DMS53 treated with DMSO at 0.1 percent for 48 hours (cell line): ENCODE measurements at regions not wholly inside any gene's neighbourhood (a gene's known extent, or its start where the extent isn't known, plus 50 kb on each side); places are given as distances from the start of the nearest gene placed in this dataset.
A peak's percentile ranks its signal among the peaks of the same experiment; 100 is the strongest.
"Not testable (repeated sequence)": the region's sequence is repeated elsewhere in the genome, so short reads cannot be mapped to it uniquely, and the experiment has no call there.

ENCODE experiments used
- DNase-seq: peaks from one replicate; lab custom pipeline; 2025; ENCODE audit not compliant: unreplicated experiment; lab: John Stamatoyannopoulos, UW

- DNase-seq, result no peak
These were observed 112.4 kb upstream of the RREB1 start for GRCh38 chr6:6995328-6995727.

GRCh38 chr6:6996124-6996523, 111.6 kb upstream of the RREB1 start:
- DNase-seq, result no peak

DNA sequence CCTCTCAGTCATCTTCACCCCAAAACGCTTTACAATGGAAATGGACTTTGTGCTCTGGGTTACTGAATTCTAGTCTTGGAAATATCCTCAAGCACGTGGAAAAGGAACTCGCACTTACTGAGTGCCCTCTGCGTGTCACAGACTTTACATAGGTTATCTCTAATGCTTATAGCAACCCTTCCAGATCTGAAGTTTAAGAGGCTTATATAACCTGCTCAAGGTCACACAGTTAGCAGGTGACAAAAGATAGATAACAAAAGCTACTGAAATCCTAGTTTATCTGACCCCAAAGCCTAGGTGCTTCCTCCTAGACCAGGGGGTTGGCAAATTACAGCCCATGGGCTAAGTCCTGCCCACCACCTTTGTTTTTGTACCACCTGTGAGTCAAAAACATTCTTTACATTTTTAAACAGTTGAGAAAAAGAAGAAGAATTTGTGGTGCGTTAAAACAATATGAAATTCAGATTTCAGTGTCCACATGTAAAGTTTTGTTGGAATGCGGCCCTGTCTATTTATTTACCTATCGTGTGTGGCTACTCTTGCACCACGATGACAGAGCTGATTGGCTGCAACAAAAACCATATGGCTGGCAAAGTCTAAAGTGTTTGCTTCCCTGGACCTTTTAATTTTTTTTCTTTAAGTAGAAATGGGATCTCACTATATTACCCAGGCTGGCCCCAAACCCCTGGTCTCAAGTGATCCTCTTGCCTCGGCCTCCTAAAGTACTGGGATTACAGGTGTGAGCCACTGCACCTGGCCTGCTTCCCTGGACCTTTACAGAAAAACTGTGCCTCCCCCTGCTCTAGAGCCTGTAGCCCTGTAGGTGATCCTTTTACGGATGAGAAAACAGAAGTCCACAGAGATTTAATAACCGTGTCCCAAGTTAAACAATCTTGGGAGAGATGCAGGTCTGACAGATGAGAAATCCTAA, 110.2 kb upstream of the RREB1 start:
- no peak for DNase-seq

GRCh38 chr6:6998194-6998569, 109.6 kb upstream of the RREB1 start:
- peak; percentile 14 for DNase-seq

DNA sequence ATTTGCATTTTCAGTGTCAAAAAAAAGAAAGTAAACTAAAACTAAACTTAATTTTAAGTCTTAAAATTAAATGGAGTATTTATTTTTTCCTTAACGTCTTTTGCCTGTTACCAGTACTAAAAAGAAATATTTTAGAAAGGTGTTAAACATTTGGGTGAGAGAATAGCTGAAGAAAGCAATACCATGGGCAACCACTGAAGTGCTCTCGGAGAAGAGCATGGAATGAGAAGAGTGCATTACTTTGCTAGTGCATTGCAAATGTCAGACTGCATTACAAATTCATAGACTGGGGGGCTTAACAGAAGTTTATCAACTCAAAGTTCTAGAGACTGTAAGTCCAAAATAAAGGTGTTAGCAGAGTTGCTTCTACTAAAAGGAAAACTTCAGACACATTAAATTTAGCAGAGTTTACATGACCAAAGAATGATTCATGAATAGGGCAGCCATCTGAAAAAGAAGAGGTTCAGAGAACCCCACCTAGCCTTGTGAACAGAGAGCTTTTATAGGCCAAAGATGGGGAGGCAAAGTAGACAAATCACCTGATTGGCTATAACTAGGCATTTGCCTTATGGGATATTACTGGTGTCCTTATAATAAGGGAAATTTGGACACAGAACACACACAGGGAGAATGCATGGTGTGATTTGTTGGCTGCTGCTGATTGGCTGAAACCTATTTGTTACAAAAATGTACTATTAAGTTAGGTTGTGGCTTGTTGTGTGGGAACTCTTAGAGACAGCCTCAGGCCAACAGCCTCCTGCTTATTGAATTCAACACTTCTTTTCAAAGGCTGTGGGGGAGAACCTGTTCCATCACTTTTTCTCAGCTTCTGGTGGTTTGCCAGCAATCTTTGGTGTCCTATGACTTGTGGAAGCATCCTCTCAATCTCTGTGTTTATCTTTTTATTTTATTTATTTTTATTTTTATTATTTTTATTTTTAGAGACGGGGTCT, 106.7 kb upstream of the RREB1 start:
- DNase-seq, result no peak

- DNase-seq, result no peak
These were observed 104.7 kb upstream of the RREB1 start for GRCh38 chr6:7003041-7003440.

GRCh38 chr6:7004581-7005297, 103.0 kb upstream of the RREB1 start:
- no peak for DNase-seq

- DNase-seq, result no peak
These were observed 101.1 kb upstream of the RREB1 start for GRCh38 chr6:7006515-7007191.

DNA sequence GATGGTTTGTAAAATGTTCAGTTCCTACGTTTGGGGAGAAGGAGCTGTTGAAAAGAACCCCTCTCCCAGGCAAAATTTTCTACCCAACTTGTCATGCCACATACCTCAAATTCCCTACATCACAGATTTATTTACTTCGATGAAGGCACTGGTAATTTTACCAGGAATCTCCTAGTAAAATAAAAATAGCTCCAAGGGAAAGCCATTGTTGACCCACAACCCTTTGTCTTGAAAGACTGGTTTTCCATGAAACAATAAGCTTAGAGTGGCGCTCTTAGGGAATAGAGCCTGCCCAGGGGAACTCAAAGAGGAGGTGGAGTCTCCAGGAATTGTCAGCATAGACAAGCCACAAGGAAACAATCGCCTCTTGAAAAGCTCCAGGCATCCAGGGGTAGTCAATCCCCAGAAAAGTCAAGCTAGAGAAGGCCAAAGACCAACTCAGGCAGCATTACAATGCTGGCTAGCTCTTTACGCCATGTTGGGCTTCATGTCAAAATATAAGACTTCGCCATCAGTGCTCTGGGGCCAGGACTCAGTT, 99.2 kb upstream of the RREB1 start:
- peak; percentile 22 for DNase-seq

GRCh38 chr6:7016226-7016625, 91.5 kb upstream of the RREB1 start:
- no peak for DNase-seq

DNA sequence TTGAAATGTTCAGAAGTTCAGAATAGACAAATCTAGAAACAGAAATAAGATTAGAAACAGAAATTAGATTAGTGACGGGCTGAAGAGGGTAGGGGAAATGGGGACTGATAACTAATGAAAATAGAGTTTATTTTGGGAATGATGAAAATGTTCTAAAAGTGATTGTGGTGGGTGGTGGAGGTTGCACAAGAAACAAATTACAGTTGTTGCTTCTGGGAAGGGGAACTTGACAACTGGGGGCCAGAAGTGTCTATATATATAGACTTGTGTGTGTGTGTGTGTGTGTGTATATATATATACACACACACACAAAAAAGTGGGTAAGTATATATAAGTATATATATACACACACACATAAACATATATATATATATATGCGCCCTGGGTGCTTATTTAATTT, 86.5 kb upstream of the RREB1 start:
- DNase-seq, result no peak

GRCh38 chr6:7025861-7026260, 81.9 kb upstream of the RREB1 start:
- no peak for DNase-seq

DNA sequence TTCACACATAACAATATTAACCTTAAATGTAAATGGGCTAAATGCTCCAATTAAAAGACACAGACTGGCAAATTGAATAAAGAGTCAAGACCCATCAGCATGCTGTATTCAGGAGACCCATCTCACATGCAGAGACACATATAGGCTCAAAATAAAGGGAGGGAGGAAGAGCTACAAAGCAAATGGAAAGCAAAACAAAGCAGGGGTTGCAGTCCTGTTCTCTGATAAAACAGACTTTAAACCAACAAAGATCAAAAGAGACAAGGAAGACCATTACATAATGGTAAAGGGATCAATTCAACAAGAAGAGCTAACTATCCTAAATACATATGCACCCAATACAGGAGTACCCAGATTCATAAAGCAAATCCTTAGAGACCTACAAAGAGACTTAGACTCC, 78.8 kb upstream of the RREB1 start:
- not testable (repeated sequence) for DNase-seq

DNA sequence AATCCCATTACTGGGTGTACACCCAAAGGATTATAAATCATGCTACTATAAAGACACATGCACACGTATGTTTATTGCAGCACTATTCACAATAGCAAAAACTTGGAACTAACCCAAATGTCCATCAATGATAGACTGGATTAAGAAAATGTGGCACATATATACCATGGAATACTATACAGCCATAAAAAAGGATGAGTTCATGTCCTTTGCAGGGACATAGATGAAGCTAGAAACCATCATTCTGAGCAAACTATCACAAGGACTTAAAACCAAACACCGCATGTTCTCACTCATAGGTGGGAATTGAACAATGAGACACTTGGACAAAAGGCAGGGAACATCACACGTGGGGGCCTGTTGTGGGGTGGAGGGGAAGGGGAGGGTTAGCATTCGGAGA, 76.8 kb upstream of the RREB1 start:
- DNase-seq, result not testable (repeated sequence)

- DNase-seq, result no peak
These were observed 74.6 kb upstream of the RREB1 start for GRCh38 chr6:7033202-7033601.

DNA sequence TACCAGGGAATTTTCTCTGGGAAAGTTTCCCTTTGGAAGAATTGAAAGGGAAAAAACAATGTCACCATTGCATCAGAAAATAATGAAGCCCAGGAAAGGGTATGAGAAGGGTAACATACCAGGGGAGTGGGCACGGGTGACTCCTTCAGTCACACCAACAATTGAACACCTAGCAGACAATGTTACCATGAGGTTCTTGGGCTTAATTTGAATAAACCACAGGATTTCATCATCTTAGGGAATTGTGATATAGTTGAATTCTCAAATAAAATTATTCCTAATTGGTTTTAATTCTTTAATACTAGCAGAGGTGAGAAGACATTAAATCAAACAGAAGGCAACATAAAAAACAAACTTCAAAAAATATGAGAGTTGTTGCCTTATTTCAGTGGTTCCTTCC, 73.7 kb upstream of the RREB1 start:
- DNase-seq, result no peak

- no peak for DNase-seq
These were observed 71.9 kb upstream of the RREB1 start for GRCh38 chr6:7035837-7036249.

GRCh38 chr6:7041511-7042026, 66.2 kb upstream of the RREB1 start:
- DNase-seq, result no peak

- peak; percentile 33 for DNase-seq
These were observed 65.6 kb upstream of the RREB1 start for GRCh38 chr6:7042056-7042653.
